H1 (cell line): ENCODE measurements at regions not wholly inside any gene's neighbourhood (a gene's known extent, or its start where the extent isn't known, plus 50 kb on each side); places are given as distances from the start of the nearest gene placed in this dataset.

ENCODE experiments used
- ATF2 ChIP-seq: IDR thresholded peaks from 2 replicates; pipeline ENCODE4 v1.6.1; 2012; ENCODE audit warnings: low read length, inconsistent platforms
- GABPA ChIP-seq: IDR thresholded peaks from 2 replicates; pipeline ENCODE4 v1.6.1; 2011; ENCODE audit warnings: mild to moderate bottlenecking, low read length, moderate library complexity, borderline replicate concordance; ENCODE audit not compliant: insufficient read depth
- SIRT6 ChIP-seq: IDR thresholded peaks from one replicate; pipeline ENCODE4 v1.7.1; 2012; ENCODE audit warnings: low read length, inconsistent platforms
- TBP ChIP-seq: IDR thresholded peaks from 2 replicates; pipeline ENCODE4 v1.6.1; 2011; ENCODE audit warnings: low read depth, low read length, improper control_type of control experiment

DNA sequence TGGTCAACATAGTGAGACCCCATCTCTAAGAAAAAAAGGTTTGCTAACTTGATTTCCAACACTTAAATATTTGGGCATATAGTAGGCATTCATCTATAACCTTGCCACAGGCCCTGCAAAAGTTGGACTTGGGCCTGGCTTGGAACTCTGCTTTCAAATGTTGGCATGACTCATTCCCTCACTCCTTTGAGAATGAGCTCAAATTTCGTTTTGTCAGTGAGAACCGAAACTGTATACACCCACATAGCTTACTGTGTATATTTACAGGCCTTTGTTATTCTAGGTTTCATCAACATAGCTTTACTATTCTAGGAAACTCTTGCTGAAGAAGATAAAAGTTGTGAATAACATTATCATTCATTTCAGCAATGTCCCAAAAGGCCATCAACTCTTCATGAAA, 88.7 kb upstream of the ELOVL6 start (continued):
- TF ChIP-seq ATF2 (no peak), GABPA (no peak), SIRT6 (no peak), TBP (no peak)
- TF ChIP-seq, all 59 proteins: peak for 0
